ENCODE measurements at regions not wholly inside any gene's neighbourhood (a gene's known extent, or its start where the extent isn't known, plus 50 kb on each side); places are given as distances from the start of the nearest gene placed in this dataset.

DNA sequence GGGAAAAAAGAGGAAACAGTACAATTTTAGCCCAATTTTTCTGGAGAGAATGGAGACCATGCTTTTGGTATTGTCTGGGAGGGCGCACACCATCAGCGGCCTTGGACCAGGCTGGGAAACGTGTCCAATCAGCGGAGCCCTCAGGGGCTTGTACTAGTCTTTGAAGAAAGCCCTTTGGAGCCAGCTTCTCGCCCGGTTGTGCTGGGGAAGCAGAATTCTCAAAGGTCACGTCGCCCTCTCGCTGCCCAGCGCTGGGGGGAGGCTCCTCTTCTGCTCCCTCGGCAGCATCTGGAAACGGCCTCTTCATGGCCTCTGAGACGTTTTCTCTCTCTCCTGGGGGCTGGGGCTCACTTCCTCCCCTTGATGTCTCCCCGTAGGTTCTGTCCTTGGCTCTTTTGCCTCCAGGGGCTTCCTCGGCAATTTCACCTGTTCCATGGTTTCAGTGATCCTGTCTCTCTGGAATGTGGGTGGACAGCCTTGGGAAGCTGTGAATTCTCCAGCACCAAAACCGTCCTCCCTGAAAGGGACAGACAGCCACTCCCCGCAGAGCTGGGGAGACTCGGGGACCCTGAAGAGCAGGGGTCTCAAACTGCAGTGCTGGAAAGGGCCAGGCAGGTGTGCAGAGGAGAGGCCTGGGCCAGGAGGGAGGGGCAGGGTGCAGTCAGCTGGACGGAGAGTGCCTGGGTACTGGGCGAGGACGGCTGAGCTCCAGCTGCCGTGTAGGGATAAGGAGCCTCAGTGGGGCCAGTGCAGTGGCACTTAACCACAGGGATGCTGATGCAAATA is 80.2 kb downstream of the RPS6KA4 start:
- ChIA-PET CTCF (interaction anchor here (0.6 to 2.6 kb wide), 2 partner anchors 10 to 307 kb away, joined by 3 to 16 read pairs; no protein-coding TSS in a partner anchor), POLR2A (ENCODE audit: unreplicated experiment) (no interaction called here)
- dilution Hi-C loops (cut with HindIII; ENCODE audit: low sequenced_read_pairs, unreplicated experiment), result no loop called here
- DNase-seq (no peak), ATAC-seq (ENCODE audit: low read depth) (no peak)
- no peak overlapping the region for H3K4ac ChIP-seq (ENCODE audit: low read depth, low read length)
- no TSS peak for BruUV-seq (replicated peaks)
- no peaks in the 10 kb centered on the region for H3K36me3 ChIP-seq (ENCODE audit: control insufficient read depth, insufficient read depth, low read length)
- H3K18ac ChIP-seq (ENCODE audit: low read depth, low read length), result no peak overlapping the region
- no peak overlapping the region for H4K5ac ChIP-seq (ENCODE audit: low read depth, low read length)
- no peaks in the 10 kb centered on the region for H3K79me1 ChIP-seq (ENCODE audit: low read depth in 1 of 2, low read length in 2 of 2)
- in situ Hi-C loops (cut with MboI; ENCODE audit: low sequenced_read_pairs), result no loop called here
- H2AFZ ChIP-seq (replicated peaks; ENCODE audit: low read length, poor library complexity), result no peak overlapping the region
- H2BK20ac ChIP-seq (ENCODE audit: low read depth, low read length), result no peak overlapping the region
- H3K4me3 ChIP-seq (ENCODE audit: insufficient read depth, low read depth, low read length), result no peak overlapping the region
- H3K27ac ChIP-seq (ENCODE audit: insufficient read depth, low read length), result no peak overlapping the region
- H3K56ac ChIP-seq (ENCODE audit: extremely low read depth, insufficient read depth, low read length), result no peak overlapping the region
- no peak overlapping the region for H3K23ac ChIP-seq (ENCODE audit: low read depth, low read length)
- H2AK9ac ChIP-seq (replicated peaks; ENCODE audit: low read depth, low read length, poor library complexity), result peak overlapping the region; percentile 70
- WGBS, 2 experiments (ENCODE audit: extremely low coverage in 2 of 2, insufficient read length in 1 of 2), result 65% methylated on average over 6 of the region's 22 CpGs; no CpG with 5 or more reads in 1 of the 2 experiments
- no peaks in the 10 kb centered on the region for H3K4me1 ChIP-seq (ENCODE audit: control insufficient read depth, insufficient read depth, low read length)
- H4K20me1 ChIP-seq (ENCODE audit: insufficient read depth, low read length), result no peaks in the 10 kb centered on the region
- no peaks in the 10 kb centered on the region; the same call in 1 of the 2 replicates for H3K9me3 ChIP-seq (ENCODE audit: control insufficient read depth, insufficient read depth, low read length)
- TF ChIP-seq MAFK (IDR thresholded peaks at IDR 0.05; ENCODE audit: low read depth, low read length), result no peak
- TF ChIP-seq BHLHE40 (IDR thresholded peaks at IDR 0.05; ENCODE audit: low read depth, low read length), result no peak
- no peak for TF ChIP-seq RCOR1 (IDR thresholded peaks at IDR 0.05; ENCODE audit: insufficient replicate concordance, low read length)
- TF ChIP-seq CHD1 (IDR thresholded peaks at IDR 0.05; ENCODE audit: low read depth, low read length), result no peak
- no peak for TF ChIP-seq RFX5 (IDR thresholded peaks at IDR 0.05; ENCODE audit: low read depth, low read length)
- no peak for TF ChIP-seq FOS (IDR thresholded peaks at IDR 0.05; ENCODE audit: low read depth, low read length)
- TF ChIP-seq RAD21 (IDR thresholded peaks at IDR 0.05; ENCODE audit: low read length), result no peak
- TF ChIP-seq POLR2A (IDR thresholded peaks at IDR 0.05; ENCODE audit: low read depth, low read length), result no peak
- TF ChIP-seq MXI1 (IDR thresholded peaks at IDR 0.05; ENCODE audit: borderline replicate concordance, low read depth, low read length), result no peak
- no peak for TF ChIP-seq MAZ (IDR thresholded peaks at IDR 0.05; ENCODE audit: borderline replicate concordance, low read depth, low read length)
- TF ChIP-seq SMC3 (IDR thresholded peaks at IDR 0.05; ENCODE audit: low read depth, low read length), result no peak
- TF ChIP-seq, protein P1, sequence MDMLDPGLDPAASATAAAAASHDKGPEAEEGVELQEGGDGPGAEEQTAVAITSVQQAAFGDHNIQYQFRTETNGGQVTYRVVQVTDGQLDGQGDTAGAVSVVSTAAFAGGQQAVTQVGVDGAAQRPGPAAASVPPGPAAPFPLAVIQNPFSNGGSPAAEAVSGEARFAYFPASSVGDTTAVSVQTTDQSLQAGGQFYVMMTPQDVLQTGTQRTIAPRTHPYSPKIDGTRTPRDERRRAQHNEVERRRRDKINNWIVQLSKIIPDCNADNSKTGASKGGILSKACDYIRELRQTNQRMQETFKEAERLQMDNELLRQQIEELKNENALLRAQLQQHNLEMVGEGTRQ (IDR thresholded peaks at IDR 0.05; ENCODE audit: low read depth, low read length), result no peak
- TF ChIP-seq, protein P2, sequence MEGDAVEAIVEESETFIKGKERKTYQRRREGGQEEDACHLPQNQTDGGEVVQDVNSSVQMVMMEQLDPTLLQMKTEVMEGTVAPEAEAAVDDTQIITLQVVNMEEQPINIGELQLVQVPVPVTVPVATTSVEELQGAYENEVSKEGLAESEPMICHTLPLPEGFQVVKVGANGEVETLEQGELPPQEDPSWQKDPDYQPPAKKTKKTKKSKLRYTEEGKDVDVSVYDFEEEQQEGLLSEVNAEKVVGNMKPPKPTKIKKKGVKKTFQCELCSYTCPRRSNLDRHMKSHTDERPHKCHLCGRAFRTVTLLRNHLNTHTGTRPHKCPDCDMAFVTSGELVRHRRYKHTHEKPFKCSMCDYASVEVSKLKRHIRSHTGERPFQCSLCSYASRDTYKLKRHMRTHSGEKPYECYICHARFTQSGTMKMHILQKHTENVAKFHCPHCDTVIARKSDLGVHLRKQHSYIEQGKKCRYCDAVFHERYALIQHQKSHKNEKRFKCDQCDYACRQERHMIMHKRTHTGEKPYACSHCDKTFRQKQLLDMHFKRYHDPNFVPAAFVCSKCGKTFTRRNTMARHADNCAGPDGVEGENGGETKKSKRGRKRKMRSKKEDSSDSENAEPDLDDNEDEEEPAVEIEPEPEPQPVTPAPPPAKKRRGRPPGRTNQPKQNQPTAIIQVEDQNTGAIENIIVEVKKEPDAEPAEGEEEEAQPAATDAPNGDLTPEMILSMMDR (conservative IDR thresholded peaks at IDR 0.05; ENCODE audit: low read depth, low read length), result no peak
- no peak for TF ChIP-seq CEBPB (IDR thresholded peaks at IDR 0.05; ENCODE audit: low read depth, low read length)
- TF ChIP-seq, protein P3, sequence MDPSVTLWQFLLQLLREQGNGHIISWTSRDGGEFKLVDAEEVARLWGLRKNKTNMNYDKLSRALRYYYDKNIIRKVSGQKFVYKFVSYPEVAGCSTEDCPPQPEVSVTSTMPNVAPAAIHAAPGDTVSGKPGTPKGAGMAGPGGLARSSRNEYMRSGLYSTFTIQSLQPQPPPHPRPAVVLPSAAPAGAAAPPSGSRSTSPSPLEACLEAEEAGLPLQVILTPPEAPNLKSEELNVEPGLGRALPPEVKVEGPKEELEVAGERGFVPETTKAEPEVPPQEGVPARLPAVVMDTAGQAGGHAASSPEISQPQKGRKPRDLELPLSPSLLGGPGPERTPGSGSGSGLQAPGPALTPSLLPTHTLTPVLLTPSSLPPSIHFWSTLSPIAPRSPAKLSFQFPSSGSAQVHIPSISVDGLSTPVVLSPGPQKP (IDR thresholded peaks at IDR 0.05; ENCODE audit: borderline replicate concordance, low read depth, low read length), result no peak
- no peak for TF ChIP-seq NFE2L2 (IDR thresholded peaks at IDR 0.05; ENCODE audit: low read depth, low read length)
- H3K14ac ChIP-seq (replicated peaks; ENCODE audit: low read depth, low read length), result no peak overlapping the region
- no peak overlapping the region for H3K9ac ChIP-seq (ENCODE audit: low read depth, low read length)
- no peak overlapping the region for H4K8ac ChIP-seq (ENCODE audit: low read depth in 2 of 2, low read length in 2 of 2)
- H3K4me2 ChIP-seq (ENCODE audit: low read depth, low read length), result no peak overlapping the region
- peaks cover 59% of the 10 kb centered on the region for H3K27me3 ChIP-seq (ENCODE audit: control insufficient read depth, insufficient read depth, low read length)
- no peak overlapping the region for H2BK120ac ChIP-seq (ENCODE audit: low read depth, low read length)
- no peak overlapping the region for H2BK15ac ChIP-seq (ENCODE audit: low read depth, low read length)
- intact Hi-C loops (cut with micrococcal nuclease), result no loop called here
- no peaks in the 10 kb centered on the region for H3K9me1 ChIP-seq (ENCODE audit: insufficient read depth, low read length)
- no peak overlapping the region for H2BK5ac ChIP-seq (ENCODE audit: low read depth, low read length, poor library complexity, severe bottlenecking)
- no peak overlapping the region for H4K91ac ChIP-seq (ENCODE audit: insufficient read depth, low read depth, low read length)
- H2AK5ac ChIP-seq (ENCODE audit: low read depth, low read length), result no peak overlapping the region
